ENCODE measurements at regions not wholly inside any gene's neighbourhood (a gene's known extent, or its start where the extent isn't known, plus 50 kb on each side); places are given as distances from the start of the nearest gene placed in this dataset.
A peak's percentile ranks its signal among the peaks of the same experiment; 100 is the strongest.

DNA sequence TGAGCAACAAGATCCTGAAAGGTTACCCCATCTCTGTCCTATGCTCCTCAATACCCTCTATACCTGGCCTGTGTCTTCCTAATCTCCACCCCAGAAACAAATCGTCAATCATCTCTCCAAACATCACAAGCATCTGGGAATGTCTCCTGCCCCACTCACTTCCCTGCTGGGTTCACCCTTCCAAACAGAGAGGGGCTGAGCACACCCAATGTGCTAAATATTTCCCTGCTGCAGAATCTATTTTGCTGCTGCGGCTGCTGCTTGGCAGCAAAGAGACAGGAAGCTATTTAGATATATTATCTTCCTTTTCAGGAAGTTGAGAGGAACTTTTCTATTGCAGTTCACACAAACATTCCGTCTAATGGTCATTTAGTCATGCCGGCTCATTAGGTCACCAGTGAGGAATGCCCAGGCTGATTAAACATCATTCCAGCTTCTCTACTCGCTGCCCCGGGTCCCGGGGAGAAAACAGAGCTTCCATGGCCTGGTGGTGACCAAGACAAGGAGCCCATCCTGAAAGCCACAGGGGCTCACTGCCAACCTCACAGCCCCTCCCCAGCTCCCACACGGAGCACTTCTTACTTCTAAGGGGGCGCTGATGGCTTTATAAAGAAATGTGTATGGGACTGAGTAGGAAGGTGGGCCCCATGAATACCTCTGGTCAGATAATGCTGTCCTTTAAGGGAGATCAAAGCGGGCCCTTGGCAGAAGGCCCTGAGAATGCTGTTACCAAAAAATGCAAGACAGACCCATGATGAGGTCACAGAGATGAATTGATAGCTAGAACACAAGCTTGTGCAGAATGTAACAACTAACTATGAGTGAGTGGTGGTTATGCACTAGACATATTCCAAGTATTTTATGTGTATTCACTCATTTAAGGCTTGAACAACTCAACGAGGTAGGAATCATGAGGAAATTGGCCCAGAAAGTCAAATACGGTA is 218.3 kb downstream of the SOX9 start:
- H3K27ac ChIP-seq (ENCODE audit: insufficient read depth, low read depth, low read length): no peak overlapping the region
- FAIRE-seq (peak; percentile 70), DNase-seq (ENCODE audit: low read depth, low spot score) (peak; percentile 41)
- POLR2A ChIA-PET: no interaction called here
- no peak overlapping the region for H3K4me3 ChIP-seq (replicated peaks in 1 of 3; ENCODE audit: insufficient read depth in 1 of 3, low read depth in 1 of 3, low read length in 3 of 3)
- no peaks in the 10 kb centered on the region for H4K20me1 ChIP-seq (replicated peaks; ENCODE audit: control insufficient read depth, extremely low read depth, insufficient read depth, low read length)
- H3K27me3 ChIP-seq (ENCODE audit: control insufficient read depth in 2 of 2, insufficient read depth in 2 of 2, low read length in 2 of 2): peaks cover 7 to 37% of the 10 kb centered on the region in 2 experiments
- H3K4me1 ChIP-seq (ENCODE audit: control insufficient read depth, extremely low read depth, insufficient read depth, low read length): peaks cover 10% of the 10 kb centered on the region
- H3K9me1 ChIP-seq (replicated peaks; ENCODE audit: control insufficient read depth, extremely low read depth, insufficient read depth, low read length): no peaks in the 10 kb centered on the region
- intact Hi-C loops (cut with micrococcal nuclease): loop anchor here (1.0 to 10.0 kb wide), 4 partner anchors 53 to 1704 kb away; no protein-coding TSS in a partner anchor
- H3K36me3 ChIP-seq (ENCODE audit: control insufficient read depth in 2 of 2, extremely low read depth in 1 of 2, insufficient read depth in 2 of 2, low read length in 2 of 2): no peaks in the 10 kb centered on the region
- no peak overlapping the region for H3K9ac ChIP-seq (replicated peaks; ENCODE audit: extremely low read depth, insufficient read depth, low read length)
- dilution Hi-C loops (cut with MboI; ENCODE audit: extremely low pct_ligation_motif_present, low sequenced_read_pairs): no loop called here
- H3K4me2 ChIP-seq (ENCODE audit: insufficient read depth, low read length): no peak overlapping the region
- no peak overlapping the region for H2AFZ ChIP-seq (ENCODE audit: low read depth, low read length)
- no peaks in the 10 kb centered on the region for H3K9me3 ChIP-seq (replicated peaks; ENCODE audit: control insufficient read depth, insufficient read depth, low read length)
- CTCF ChIA-PET: interaction anchor here (0.8 to 1.3 kb wide), 5 partner anchors 14 to 218 kb away, joined by 3 to 5 read pairs (median 3); no protein-coding TSS in a partner anchor
- BruUV-seq (replicated peaks): no TSS peak
- TF ChIP-seq POLR2A (IDR thresholded peaks at IDR 0.05; ENCODE audit: low read depth, low read length) (no peak), EZH2 (IDR thresholded peaks at IDR 0.05; ENCODE audit: borderline replicate concordance, low read depth, low read length, severe bottlenecking) (no peak), POLR2AphosphoS5 (IDR thresholded peaks at IDR 0.05; ENCODE audit: insufficient read depth, low read depth, low read length) (no peak), JUN (IDR thresholded peaks at IDR 0.05; ENCODE audit: borderline replicate concordance, insufficient read depth, insufficient read length, low read depth) (peak; percentile 12), GATA2 (IDR thresholded peaks at IDR 0.05; ENCODE audit: insufficient read depth, insufficient read length, low read depth, low read length) (peak; percentile 70), MYC (IDR thresholded peaks at IDR 0.05; ENCODE audit: low read depth, low read length) (no peak), FOS (IDR thresholded peaks at IDR 0.05; ENCODE audit: borderline replicate concordance, insufficient read depth, low read length) (peak; percentile 21)
- TF ChIP-seq, protein P1, sequence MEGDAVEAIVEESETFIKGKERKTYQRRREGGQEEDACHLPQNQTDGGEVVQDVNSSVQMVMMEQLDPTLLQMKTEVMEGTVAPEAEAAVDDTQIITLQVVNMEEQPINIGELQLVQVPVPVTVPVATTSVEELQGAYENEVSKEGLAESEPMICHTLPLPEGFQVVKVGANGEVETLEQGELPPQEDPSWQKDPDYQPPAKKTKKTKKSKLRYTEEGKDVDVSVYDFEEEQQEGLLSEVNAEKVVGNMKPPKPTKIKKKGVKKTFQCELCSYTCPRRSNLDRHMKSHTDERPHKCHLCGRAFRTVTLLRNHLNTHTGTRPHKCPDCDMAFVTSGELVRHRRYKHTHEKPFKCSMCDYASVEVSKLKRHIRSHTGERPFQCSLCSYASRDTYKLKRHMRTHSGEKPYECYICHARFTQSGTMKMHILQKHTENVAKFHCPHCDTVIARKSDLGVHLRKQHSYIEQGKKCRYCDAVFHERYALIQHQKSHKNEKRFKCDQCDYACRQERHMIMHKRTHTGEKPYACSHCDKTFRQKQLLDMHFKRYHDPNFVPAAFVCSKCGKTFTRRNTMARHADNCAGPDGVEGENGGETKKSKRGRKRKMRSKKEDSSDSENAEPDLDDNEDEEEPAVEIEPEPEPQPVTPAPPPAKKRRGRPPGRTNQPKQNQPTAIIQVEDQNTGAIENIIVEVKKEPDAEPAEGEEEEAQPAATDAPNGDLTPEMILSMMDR (IDR thresholded peaks at IDR 0.05; ENCODE audit: extremely low read depth in 1 of 2, insufficient read depth in 1 of 2, low read depth in 1 of 2, low read length in 2 of 2): no peak
- TF ChIP-seq, protein P2, sequence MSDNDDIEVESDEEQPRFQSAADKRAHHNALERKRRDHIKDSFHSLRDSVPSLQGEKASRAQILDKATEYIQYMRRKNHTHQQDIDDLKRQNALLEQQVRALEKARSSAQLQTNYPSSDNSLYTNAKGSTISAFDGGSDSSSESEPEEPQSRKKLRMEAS (IDR thresholded peaks at IDR 0.05; ENCODE audit: insufficient read depth, insufficient read length): no peak
- H3K79me2 ChIP-seq (ENCODE audit: control insufficient read depth, insufficient read depth, low read length): no peaks in the 10 kb centered on the region
